Stimulated activated CD4-positive, alpha-beta T cell treated with anti-CD3 and anti-CD28 coated beads, Interleukin-15, amount 100 ng/mL, for 48 hours (primary cell): ENCODE measurements at regions not wholly inside any gene's neighbourhood (a gene's known extent, or its start where the extent isn't known, plus 50 kb on each side); places are given as distances from the start of the nearest gene placed in this dataset.
"Not testable (repeated sequence)": the region's sequence is repeated elsewhere in the genome, so short reads cannot be mapped to it uniquely, and the experiment has no call there.

ENCODE experiments used
- DNase-seq, 2 donors: peaks; one replicate each; pipeline ENCODE4 v3.0.0-alpha.2; 2020; ENCODE audit warnings: low read depth in 2 of 2

GRCh38 chr6:12478921-12479320 is 188.8 kb downstream of the EDN1 start:
- DNase-seq: no peak

- DNase-seq: no peak
Observed at GRCh38 chr6:12479451-12479850, 189.3 kb downstream of the EDN1 start.

- no peak for DNase-seq
Observed at GRCh38 chr6:12479881-12480280, 189.7 kb downstream of the EDN1 start.

- DNase-seq: no peak
Observed at GRCh38 chr6:12480379-12480778, 190.2 kb downstream of the EDN1 start.

GRCh38 chr6:12481292-12481691 is 191.1 kb downstream of the EDN1 start:
- no peak for DNase-seq

- no peak for DNase-seq
Observed at GRCh38 chr6:12481850-12482249, 191.7 kb downstream of the EDN1 start.

GRCh38 chr6:12482386-12483375 is 192.5 kb downstream of the EDN1 start:
- DNase-seq: no peak

GRCh38 chr6:12483712-12484111 is 193.6 kb downstream of the EDN1 start:
- no peak for DNase-seq

GRCh38 chr6:12484519-12484918 is 194.4 kb downstream of the EDN1 start:
- DNase-seq: no peak

GRCh38 chr6:12485226-12485764 is 195.1 kb downstream of the EDN1 start:
- no peak for DNase-seq

- no peak for DNase-seq
Observed at GRCh38 chr6:12485837-12486236, 195.7 kb downstream of the EDN1 start.

GRCh38 chr6:12490351-12490903 is 200.3 kb downstream of the EDN1 start:
- no peak for DNase-seq

GRCh38 chr6:12490904-12491571 is 200.9 kb downstream of the EDN1 start:
- DNase-seq: peak; percentile 12 to 14

GRCh38 chr6:12492929-12493328 is 202.8 kb downstream of the EDN1 start:
- DNase-seq: not testable (repeated sequence)

- no peak for DNase-seq
Observed at GRCh38 chr6:12493446-12493845, 203.3 kb downstream of the EDN1 start.

GRCh38 chr6:12494161-12494560 is 204.0 kb downstream of the EDN1 start:
- no peak for DNase-seq

- DNase-seq: no peak
Observed at GRCh38 chr6:12501990-12502389, 211.8 kb downstream of the EDN1 start.

GRCh38 chr6:12504325-12504966 is 212.1 kb upstream of the PHACTR1 start:
- no peak for DNase-seq

GRCh38 chr6:12505486-12505885 is 211.1 kb upstream of the PHACTR1 start:
- DNase-seq: no peak

GRCh38 chr6:12506159-12506558 is 210.4 kb upstream of the PHACTR1 start:
- DNase-seq: no peak

GRCh38 chr6:12507636-12508035 is 208.9 kb upstream of the PHACTR1 start:
- DNase-seq: no peak

GRCh38 chr6:12508553-12508952 is 208.0 kb upstream of the PHACTR1 start:
- no peak for DNase-seq
